ENCODE measurements at regions not wholly inside any gene's neighbourhood (a gene's known extent, or its start where the extent isn't known, plus 50 kb on each side); places are given as distances from the start of the nearest gene placed in this dataset.

DNA sequence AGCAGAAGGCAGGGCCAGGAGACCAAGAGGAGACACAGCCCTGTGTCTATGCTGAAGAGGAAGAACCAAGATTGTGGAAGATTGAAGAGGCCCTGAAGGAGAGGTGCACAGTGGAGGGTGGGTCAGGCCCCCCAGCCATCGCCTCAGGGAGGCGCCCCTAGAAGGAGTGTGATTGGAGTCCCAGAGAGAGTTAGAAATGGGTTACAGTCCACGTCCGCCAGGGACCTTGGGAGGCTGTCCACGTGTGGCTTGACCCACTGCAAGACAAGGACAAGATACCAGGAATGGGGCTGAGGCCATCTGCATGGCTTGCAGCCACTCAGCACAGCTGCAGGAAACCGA lies 375.1 kb downstream of the NPHP4 start:
- no peak overlapping the region for H3K4me3 ChIP-seq (ENCODE audit: low read length)
- DNase-seq (ENCODE audit: low read depth): no peak
- TF ChIP-seq, protein P1, sequence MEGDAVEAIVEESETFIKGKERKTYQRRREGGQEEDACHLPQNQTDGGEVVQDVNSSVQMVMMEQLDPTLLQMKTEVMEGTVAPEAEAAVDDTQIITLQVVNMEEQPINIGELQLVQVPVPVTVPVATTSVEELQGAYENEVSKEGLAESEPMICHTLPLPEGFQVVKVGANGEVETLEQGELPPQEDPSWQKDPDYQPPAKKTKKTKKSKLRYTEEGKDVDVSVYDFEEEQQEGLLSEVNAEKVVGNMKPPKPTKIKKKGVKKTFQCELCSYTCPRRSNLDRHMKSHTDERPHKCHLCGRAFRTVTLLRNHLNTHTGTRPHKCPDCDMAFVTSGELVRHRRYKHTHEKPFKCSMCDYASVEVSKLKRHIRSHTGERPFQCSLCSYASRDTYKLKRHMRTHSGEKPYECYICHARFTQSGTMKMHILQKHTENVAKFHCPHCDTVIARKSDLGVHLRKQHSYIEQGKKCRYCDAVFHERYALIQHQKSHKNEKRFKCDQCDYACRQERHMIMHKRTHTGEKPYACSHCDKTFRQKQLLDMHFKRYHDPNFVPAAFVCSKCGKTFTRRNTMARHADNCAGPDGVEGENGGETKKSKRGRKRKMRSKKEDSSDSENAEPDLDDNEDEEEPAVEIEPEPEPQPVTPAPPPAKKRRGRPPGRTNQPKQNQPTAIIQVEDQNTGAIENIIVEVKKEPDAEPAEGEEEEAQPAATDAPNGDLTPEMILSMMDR (conservative IDR thresholded peaks at IDR 0.05; ENCODE audit: low read length): no peak

GRCh38 chr1:5616366-5617178 lies 375.7 kb downstream of the NPHP4 start:
- TF ChIP-seq, protein P1 (conservative IDR thresholded peaks at IDR 0.05; ENCODE audit: low read length): no peak

GRCh38 chr1:5615076-5615475 lies 377.1 kb downstream of the NPHP4 start:
- no peak for DNase-seq (ENCODE audit: low read depth)
- TF ChIP-seq, protein P1 (conservative IDR thresholded peaks at IDR 0.05; ENCODE audit: low read length): no peak
- H3K4me3 ChIP-seq (ENCODE audit: low read length): no peak overlapping the region

More at GRCh38 chr1:5616366-5617178, 375.7 kb downstream of the NPHP4 start:
- no peak for DNase-seq (ENCODE audit: low read depth)
- H3K4me3 ChIP-seq (ENCODE audit: low read length): no peak overlapping the region

DNA sequence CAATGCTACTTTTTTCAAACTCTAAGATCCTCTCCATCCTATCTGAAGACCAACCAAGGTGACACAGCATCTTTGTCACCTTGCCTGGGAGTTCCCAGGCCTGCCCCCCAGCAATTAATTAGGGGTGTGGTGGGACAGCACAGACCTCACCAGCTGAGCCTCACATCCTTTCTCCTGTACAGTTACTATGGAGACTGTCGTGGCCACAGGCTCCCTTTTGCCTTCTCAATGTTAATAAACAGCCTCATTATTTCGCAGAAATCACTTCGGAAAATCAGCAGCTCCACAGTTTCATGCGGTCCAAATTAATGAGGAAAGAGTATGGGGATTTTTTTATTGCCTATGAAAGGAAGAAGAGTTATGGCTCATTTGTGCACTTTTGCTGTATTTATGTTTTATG lies 378.3 kb downstream of the NPHP4 start:
- DNase-seq (ENCODE audit: low read depth): no peak
- no peak overlapping the region for H3K4me3 ChIP-seq (ENCODE audit: low read length)
- TF ChIP-seq, protein P1 (conservative IDR thresholded peaks at IDR 0.05; ENCODE audit: low read length): no peak

DNA sequence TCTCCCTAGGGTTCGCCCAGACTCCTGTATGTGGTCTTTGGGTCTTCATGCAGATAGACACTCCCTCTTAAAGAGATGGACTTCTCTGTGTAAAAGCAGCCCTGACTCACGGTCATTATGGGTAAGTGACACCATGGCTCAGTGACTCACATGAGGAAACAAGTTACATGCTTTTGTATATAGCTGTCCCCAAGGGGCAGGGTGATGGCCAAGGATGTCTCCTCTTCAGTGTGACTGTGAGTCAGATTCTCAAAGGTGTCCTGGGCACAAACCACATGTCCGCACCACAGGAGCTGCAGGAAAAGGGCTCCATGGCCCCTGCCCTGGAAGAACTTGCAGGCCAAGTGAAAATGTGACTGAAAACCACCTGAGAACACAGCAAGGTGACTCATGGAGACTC lies 380.4 kb downstream of the NPHP4 start:
- DNase-seq (ENCODE audit: low read depth): no peak
- no peak overlapping the region for H3K4me3 ChIP-seq (ENCODE audit: low read length)
- TF ChIP-seq, protein P1 (conservative IDR thresholded peaks at IDR 0.05; ENCODE audit: low read length): no peak

DNA sequence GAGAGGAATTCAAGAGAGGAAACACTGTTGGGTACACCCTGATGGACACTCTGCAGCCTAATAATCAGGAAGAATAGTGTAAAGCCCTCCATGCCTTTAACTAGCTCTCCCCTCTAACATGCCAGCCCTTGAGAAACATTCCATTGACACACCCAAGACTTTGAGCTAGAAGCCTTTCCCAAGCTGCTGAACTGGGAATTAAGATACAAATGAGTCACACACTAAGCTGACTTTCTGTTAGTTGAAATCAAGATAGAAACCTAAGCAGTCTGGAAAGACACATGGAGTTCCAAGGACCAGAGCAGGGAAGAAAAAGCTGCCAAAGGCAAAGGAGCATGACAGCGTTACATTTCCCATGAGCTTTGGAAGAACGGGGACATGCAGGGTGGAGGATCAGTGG lies 380.8 kb downstream of the NPHP4 start:
- DNase-seq (ENCODE audit: low read depth): no peak
- no peak overlapping the region for H3K4me3 ChIP-seq (ENCODE audit: low read length)
- TF ChIP-seq, protein P1 (conservative IDR thresholded peaks at IDR 0.05; ENCODE audit: low read length): no peak

GRCh38 chr1:5610432-5610831 lies 381.8 kb downstream of the NPHP4 start:
- no peak overlapping the region for H3K4me3 ChIP-seq (ENCODE audit: low read length)
- TF ChIP-seq, protein P1 (conservative IDR thresholded peaks at IDR 0.05; ENCODE audit: low read length): no peak
- DNase-seq (ENCODE audit: low read depth): no peak
